KBM-7 (cell line): ENCODE measurements at regions not wholly inside any gene's neighbourhood (a gene's known extent, or its start where the extent isn't known, plus 50 kb on each side); places are given as distances from the start of the nearest gene placed in this dataset.
A peak's percentile ranks its signal among the peaks of the same experiment; 100 is the strongest.
"Not testable (repeated sequence)": the region's sequence is repeated elsewhere in the genome, so short reads cannot be mapped to it uniquely, and the experiment has no call there.

Experiments
- DNase-seq: peaks from one replicate; pipeline ENCODE4 v3.0.0-alpha.2; 2015
- in situ Hi-C: fragments of 300-500 bp; cut with MboI; formaldehyde crosslinking; loops from 2 replicates; pipeline ENCODE4 v1.14.3; 2020; ENCODE audit warnings: low sequenced_read_pairs, low pct_unique_long_range_greater_than_20kb, mixed read lengths

DNA sequence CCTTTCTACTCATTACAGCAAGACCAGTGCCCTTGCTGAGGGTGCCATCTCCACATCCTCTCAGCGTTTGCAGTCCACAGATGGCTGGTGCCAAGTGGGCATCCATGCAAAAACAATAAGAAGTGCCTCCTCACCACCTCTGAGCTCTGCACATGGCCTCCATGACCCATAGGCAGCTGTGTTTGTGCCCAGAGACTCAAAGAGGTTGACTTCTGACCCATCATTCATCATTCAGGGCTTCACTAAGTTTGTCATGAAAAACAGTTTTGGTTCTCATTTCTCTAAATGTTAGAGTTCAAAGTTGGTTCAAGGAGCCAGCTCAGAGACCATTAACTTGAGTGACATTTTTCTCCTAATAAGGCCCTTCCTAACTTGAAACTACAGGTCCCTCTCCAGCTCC, 512.6 kb upstream of the MAP3K7 start:
- in situ Hi-C loops: no loop called here
- no peak for DNase-seq

DNA sequence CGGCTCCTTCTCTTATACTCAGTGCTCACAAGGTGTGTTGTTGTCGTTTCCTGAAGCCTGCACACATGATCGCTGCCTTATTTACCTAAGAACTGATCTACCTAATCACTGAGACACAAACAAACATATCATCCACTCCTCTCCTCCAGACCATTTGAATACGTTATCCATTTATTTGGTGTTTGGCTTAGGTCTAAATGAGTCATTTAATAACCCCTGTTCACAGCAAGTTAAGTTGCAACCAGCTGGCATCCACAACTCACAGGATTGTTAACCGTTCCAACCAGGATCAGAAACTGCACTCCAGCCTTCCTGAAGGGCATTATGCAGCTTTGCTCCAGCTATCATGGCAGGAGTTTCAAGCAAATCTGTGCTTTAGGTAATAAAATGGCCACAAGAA, 511.1 kb upstream of the MAP3K7 start:
- in situ Hi-C loops: no loop called here
- DNase-seq: no peak

DNA sequence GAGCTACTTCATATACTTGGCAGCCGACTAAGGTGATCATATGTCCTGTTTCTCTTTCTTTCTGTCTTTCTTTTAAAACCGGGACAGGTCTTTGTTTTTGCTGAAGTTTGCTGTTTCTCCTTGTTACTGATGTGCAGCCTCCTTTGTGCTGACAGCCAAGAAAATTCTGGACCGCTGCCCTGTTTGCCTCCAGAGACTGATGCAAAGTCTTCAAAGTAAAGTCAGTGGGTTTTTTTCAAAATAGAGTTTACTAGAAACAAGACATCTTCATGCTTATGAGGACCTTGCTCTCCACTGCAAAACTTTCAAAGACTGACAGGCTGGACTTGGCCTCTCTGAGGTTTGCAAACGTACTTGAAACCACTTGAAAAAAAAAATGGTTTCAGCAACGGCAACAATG, 510.5 kb upstream of the MAP3K7 start:
- no peak for DNase-seq
- in situ Hi-C loops: no loop called here

DNA sequence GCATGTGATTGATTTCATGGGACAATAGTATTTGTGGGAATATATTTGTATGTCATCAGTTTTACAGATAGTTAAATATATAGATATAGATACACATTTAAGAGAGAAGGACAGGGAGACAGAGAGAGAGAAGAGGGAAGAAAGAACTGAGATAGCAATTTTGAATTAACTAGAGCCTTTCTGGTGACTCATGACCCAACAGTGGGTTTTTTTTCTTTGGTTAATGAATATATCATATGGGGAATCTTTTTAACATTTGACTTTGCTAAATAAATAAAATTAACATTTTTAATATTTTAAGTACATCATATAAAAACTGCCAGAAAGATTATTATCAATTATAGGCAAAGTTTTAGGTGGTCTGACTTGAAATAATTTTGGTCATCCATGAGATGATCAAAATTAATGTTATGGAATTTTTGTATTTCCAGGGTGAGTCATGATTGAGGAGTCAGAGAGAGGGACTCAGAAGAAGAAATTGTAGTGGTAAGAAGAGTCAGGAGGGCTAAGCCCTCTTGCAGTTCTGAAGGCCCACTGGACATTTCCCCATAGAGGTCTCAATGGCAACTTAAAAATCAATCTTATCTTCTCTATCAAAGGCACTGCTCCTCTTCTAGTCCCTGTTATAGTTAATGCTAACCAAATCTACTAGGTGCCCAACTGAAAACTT, 508.1 kb upstream of the MAP3K7 start:
- no peak for DNase-seq
- in situ Hi-C loops: no loop called here

DNA sequence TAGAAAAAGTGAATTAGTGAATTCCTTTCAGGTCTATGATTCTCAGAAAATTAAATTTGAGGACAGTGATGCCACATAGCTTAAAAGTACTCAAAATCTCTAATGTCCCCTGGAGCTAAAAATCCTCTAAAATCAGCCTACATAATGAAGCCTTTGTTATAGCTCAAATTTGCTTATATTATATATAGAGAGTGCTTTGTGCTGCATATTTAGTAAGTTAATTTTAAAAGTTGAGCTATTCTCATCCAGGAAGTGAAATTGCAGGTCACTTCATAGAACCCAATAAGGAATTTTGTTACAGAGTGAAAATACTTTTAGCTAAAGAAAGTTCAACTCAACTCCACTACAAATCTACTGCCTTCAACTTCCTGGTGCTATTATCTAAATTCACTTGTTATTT, 507.5 kb upstream of the MAP3K7 start:
- no peak for DNase-seq
- in situ Hi-C loops: no loop called here

DNA sequence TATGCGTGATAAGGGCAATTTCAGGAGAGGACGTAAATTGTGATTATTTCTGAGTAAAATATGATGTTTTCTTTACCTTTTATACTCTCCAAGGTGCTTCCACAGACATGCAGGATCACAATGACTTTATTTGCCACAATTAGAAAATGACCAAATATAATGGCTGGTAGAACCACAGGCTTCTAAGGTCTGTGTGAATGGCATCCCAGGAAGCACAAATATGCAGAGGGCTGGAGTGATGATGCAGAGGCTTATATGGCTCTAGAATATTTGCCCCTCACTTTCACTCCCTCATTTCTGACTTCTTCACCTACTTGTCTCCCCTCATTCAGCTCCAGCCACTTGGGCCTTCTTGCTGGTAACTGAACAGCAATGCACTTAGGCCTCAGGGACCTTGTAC, 502.1 kb upstream of the MAP3K7 start:
- DNase-seq: no peak
- in situ Hi-C loops: no loop called here

DNA sequence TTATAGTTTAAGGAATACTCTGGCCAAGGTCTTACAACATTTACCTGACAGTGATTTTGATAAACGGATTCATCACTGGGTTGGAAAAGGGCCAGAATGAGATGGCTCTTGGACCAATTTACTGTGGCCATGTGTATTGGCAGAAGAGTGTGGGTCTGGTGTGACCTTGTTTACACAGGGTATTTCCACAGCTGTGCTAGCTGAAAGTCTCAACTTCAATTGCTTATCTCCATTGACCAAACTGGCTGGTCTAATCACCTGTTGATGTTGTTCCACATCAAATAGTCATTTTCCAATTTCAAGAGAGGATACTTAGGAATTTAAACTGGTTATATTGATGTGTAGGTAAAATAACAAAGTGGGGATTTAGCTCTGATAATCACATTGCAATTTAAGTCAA, 501.6 kb upstream of the MAP3K7 start:
- no peak for DNase-seq
- in situ Hi-C loops: no loop called here

DNA sequence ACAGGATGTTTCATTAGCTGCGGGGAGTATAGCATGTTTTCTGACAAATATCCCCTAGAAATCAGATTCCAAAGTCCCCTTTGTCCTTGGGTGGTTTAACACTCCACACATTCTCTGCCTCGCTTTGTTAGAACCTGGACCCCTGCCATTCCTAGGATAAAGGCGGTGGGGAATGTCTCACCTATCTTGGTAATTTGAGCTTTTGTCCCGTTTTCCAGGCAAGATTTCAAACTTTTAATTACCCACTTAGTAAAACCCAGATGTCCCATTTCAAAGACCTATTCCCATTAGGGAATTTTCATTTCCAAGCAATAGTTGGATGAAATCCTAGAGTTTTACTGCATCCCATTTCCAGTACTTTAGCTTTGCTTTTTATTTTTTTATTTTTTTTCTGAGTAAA, 501.0 kb upstream of the MAP3K7 start:
- DNase-seq: no peak
- in situ Hi-C loops: no loop called here

DNA sequence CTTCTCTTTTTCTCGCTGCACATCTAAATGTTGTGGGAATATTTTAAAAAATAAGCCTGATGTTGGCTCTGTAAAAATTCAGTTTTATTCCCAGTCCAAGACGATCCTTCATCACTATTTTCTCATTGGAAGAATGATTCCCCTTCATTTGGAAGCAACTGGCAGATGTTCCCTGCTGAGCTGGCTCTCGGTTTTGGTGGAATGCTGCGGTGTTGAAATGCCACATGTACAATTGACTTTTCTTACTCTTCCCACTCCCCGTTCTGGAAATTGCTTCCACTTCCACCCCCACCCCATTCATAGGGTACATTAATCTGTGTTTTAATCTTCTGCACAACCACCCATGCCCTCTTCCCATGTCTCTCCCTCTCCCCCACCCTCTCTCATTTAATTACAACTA, 496.3 kb upstream of the MAP3K7 start:
- DNase-seq: no peak
- in situ Hi-C loops: no loop called here

DNA sequence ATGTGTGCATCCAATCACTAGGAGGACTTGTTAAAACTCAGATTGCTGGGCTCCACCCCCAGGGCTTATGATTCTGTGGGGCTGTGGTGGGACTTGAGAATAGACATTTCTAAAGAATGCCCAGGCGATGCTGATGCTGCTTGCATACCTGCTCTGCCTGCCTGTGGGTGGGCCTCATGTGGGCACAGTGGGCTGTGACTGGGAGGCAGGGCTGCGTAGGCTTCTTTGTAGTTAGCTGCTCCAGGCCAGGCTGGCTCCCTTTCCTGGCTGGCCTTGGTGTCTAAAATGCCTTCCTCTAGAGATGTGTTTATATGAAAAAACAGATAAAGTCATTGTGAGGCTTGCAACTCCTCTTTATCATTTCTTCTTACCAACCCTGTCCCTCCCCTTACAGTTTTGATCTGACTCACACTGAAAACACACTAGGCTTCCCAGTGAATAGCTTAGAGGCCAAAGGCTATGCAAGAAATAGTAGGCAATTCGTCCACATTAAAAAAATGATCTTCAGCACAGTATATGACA, 495.5 kb upstream of the MAP3K7 start:
- no peak for DNase-seq

DNA sequence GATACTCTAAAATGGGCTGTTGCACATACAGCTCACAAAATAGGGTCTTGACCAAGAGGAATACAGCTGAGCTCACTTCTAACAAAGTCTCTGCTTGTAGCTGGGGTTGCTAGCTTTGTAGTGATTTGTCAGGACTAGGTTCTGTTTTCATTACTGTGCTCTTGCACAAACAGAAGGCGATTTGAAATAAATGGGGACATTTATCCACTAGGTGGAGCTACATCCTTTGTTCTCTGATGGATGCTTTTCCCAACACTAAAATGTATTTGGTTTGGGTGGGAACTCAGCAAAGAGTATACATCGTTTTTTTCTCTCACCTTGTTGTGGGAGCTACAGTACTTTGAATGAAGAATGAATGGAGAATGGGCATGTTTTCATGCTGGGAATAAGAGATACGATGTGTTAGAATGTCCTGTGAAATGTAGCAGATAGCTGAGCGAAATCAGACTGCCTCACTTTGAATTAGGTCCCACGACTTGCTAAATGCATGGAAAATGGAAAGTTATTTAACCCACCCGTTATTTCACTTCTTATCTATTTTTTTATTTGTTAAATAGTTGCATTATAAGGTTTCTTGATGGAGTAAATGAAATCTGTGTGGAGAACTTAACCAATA, 494.7 kb upstream of the MAP3K7 start:
- DNase-seq: peak; percentile 64
- in situ Hi-C loops: no loop called here

More for the DNA sequence above, 495.5 kb upstream of the MAP3K7 start:
- in situ Hi-C loops: no loop called here

DNA sequence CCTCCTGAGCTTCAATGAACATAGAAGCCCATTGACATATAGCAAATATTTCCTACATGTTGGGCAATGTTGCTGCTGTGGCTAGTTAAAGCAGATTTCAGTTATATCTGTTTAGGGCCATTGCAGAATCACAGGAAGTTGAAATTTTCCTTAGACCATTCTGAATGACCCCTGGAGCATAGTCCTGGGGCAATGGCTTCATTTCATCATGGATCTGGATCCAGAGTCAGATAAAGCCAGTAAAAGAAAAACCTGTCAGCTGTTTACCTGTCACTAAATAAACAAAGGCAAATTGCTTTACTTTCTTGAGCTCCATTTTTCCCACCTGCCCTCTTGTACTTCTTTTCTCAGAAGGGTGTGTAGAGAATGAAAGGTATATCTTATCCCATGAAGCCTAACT, 494.0 kb upstream of the MAP3K7 start:
- DNase-seq: no peak
- in situ Hi-C loops: no loop called here

DNA sequence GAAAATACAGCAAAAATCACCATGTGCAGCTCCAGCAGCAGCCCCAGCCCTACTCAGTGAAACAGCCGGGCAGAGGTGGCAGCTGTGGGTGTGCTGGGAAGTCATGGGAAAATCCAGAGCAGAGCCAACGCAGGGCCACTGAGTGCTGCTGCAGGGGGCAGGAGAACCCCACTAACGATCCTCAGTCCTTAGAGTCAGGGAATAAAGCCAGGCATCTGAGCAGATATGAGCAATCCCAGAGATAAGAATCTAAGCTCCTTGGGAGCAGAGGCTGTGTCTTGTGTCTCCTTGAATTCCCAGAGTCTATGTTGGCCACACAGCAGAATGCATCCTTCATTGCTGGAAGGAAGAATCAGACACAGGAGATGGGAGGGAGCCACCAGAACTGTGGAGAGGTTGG, 493.1 kb upstream of the MAP3K7 start:
- in situ Hi-C loops: no loop called here
- no peak for DNase-seq

DNA sequence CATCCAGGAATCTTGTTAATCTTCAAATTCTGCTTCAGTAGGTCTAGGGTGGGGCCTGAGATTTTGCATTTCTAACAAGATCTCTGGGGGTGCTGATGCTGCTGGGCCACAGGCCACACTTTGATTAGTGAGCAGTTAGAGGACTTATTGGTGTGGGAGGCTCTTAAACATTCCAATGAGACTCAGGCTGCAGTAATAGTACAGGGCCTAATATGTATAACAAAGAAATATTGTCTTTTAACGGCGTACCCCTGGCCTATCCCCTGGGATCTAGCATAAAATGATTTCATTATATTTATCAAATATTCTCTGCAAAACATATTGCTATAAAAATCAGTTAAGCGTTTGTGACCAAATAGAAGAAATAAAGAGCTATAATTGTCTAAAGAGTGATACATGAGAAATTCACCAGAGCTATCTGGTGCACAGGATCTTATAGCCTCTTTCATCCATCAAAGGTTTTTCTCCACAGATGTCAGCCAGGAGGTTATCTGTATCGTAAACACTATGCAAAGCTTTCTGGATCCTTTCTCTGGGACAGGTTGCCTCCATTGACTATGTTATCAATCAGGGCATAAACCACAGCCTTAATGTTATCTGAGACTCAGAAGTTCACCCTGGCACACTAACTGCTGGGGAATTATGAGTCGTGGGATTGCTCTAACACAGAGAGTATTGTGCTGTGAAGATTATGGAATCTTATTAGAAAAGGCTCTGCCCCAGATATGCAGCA, 488.5 kb upstream of the MAP3K7 start:
- in situ Hi-C loops: no loop called here
- DNase-seq: no peak

DNA sequence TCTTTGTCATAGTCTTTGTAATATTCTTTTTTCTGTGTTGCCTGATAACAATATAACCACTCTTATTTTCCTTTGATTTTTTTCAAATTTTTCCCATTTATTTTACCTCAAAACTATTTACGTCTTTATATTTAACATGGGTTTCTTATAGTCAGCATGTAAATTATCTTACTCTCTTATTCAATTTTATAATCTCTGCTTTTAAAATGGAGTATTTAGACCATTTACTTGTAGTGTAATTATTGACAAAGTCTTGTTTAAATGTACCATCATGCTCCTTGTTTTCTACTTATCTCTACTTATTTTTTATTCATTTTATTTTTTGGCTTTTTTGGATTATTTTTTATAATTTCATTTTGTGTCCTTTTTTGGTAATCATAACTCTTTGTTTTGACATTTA, 476.5 kb upstream of the MAP3K7 start:
- DNase-seq: no peak
- in situ Hi-C loops: no loop called here

DNA sequence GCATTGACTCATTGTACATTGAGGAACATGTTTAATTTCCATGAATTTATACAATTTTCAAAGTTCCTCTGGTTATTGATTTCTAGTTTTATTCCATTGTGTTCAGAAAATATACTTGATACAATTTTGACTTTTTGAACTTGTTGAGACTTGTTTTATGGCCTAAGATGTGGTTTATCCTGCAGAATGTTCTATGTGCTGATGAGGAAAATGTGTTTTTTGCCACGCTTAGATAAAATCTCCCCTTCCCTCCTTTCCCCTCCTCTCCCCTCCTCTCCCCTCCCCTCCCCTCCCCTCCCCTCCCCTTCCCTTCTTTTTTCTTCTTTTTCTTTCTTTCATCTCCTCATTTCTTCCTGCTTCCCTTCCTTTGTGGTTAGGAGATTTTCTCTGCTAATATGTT, 470.8 kb upstream of the MAP3K7 start:
- in situ Hi-C loops: no loop called here
- DNase-seq: no peak

DNA sequence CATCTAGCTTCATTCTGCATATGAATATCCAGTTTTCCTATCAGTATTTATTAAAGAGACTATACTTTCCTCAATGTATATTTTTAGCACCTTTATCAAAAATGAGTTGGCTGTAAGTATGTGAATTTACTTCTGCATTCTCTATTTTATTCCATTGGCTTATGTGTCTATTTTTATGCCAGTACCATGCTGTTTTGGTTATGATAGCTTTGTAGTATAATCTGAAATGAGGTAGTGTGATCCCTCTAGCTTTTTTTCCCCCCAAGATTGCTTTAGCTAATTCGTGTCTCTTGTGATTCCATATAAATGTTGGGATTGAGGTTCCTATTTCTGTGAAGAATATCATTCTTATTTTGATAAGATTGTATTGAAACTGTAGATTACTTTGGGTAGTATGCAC, 469.1 kb upstream of the MAP3K7 start:
- no peak for DNase-seq
- in situ Hi-C loops: no loop called here

DNA sequence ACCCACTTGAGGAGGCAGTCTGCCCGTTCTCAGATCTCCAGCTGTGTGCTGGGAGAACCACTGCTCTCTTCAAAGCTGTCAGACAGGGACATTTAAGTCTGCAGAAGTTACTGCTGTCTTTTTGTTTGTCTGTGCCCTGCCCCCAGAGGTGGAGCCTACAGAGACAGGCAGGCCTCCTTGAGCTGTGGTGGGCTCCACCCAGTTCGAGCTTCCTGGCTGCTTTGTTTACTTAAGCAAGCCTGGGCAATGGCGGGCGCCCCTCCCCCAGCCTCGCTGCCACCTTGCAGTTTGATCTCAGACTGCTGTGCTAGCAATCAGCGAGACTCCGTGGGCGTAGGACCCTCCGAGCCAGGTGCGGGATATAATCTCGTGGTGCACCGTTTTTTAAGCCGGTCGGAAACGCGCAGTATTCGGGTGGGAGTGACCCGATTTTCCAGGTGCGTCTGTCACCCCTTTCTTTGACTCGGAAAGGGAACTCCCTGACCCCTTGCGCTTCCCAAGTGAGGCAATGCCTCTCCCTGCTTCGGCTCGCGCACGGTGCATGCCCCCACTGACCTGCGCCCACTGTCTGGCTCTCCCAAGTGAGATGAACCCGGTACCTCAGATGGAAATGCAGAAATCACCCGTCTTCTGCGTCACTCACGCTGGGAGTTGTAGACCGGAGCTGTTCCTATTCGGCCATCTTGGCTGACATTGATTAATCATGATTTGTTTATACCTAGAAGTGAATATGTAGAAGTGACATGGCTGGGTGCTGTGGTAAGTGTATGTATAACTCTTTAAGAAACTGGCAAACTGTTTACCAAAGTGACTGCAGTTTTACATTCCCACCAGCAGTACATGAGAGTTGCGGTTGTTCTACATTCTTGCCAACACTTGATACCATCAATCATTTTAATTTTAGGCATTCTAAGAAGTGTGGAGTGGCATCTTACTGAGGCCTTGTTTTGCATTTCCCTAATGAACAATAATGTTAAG, 465.9 kb upstream of the MAP3K7 start:
- DNase-seq, in situ Hi-C loops: not testable (repeated sequence)

DNA sequence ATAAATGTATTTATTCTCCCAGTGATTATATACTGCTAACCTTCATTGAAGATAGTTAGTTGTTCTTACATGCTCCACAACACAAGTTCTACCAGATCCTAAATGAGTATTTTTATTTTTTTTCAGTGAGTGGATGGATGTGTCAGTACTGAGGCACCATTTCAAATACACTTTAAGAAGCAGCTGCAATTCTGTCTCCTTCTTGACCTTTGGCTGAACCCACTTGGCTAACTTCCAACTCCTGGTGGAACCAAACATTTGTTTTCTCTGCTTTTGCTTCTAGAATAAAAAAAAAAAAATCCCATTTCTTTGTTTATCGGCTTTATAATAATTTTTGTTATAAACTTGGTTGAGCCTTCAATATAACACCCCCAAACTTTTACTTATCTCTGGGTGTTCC, 458.3 kb upstream of the MAP3K7 start:
- in situ Hi-C loops: no loop called here
- no peak for DNase-seq
